GM12878 (cell line): ENCODE measurements at regions not wholly inside any gene's neighbourhood (a gene's known extent, or its start where the extent isn't known, plus 50 kb on each side); places are given as distances from the start of the nearest gene placed in this dataset.

Experiments
- BHLHE40 ChIP-seq, 2 experiments: fragments of 450-650 bp in 1 of 2; IDR thresholded peaks; 2 replicates each; pipeline ENCODE4 v1.6.1; 2011 to 2017; ENCODE audit warnings: low read depth in 2 of 2, borderline replicate concordance in 1 of 2, improper control_type of control experiment in 1 of 2, low read length in 1 of 2, mild to moderate bottlenecking in 1 of 2
- E2F4 ChIP-seq: IDR thresholded peaks from 2 replicates; pipeline ENCODE4 v1.6.1; 2012; ENCODE audit warnings: low read depth, low read length, improper control_type of control experiment
- HDAC6 ChIP-seq: fragments of 200-600 bp; sonication (generic); IDR thresholded peaks from one replicate; pipeline ENCODE4 v1.8.0; 2017; ENCODE audit warnings: antibody characterized with exemption; ENCODE audit not compliant: unreplicated experiment
- KDM1A ChIP-seq: fragments of 200-600 bp; sonication (generic); IDR thresholded peaks from 2 replicates; pipeline ENCODE4 v1.6.1; 2016; ENCODE audit warnings: borderline replicate concordance
- MAX ChIP-seq: IDR thresholded peaks from 2 replicates; pipeline ENCODE4 v1.6.1; 2012; ENCODE audit warnings: low read depth, low read length, improper control_type of control experiment
- MTA2 ChIP-seq: fragments of 450-650 bp; IDR thresholded peaks from 2 replicates; pipeline ENCODE4 v1.6.1; 2016; ENCODE audit warnings: low read depth, mild to moderate bottlenecking, moderate library complexity
- MYB ChIP-seq: fragments of 150-350 bp; IDR thresholded peaks from 2 replicates; pipeline ENCODE4 v1.6.1; 2014; ENCODE audit warnings: mild to moderate bottlenecking, low read depth, low read length, borderline replicate concordance
- MYC ChIP-seq: IDR thresholded peaks from 2 replicates; pipeline ENCODE4 v1.6.1; 2011; ENCODE audit warnings: mild to moderate bottlenecking, low read length, moderate library complexity, inconsistent platforms; ENCODE audit not compliant: insufficient read depth, insufficient replicate concordance, insufficient read length, severe bottlenecking
- WRNIP1 ChIP-seq: IDR thresholded peaks from 2 replicates; pipeline ENCODE4 v1.6.1; 2011; ENCODE audit warnings: low read depth, low read length, improper control_type of control experiment, borderline replicate concordance
- YY1 ChIP-seq: IDR thresholded peaks from 2 replicates; pipeline ENCODE4 v1.6.1; 2011; ENCODE audit warnings: low read depth, mild to moderate bottlenecking, low read length
- ZBTB33 ChIP-seq: fragments of 450-650 bp; IDR thresholded peaks from 2 replicates; pipeline ENCODE4 v1.6.1; 2017; ENCODE audit warnings: mild to moderate bottlenecking
- ZNF217 ChIP-seq: fragments of 450-650 bp; IDR thresholded peaks from 2 replicates; pipeline ENCODE4 v1.6.1; 2017; ENCODE audit warnings: antibody characterized with exemption, mild to moderate bottlenecking
- TF ChIP-seq, protein P1 (sequence below): fragments of 450-650 bp; IDR thresholded peaks from 2 replicates; pipeline ENCODE4 v1.6.1; 2016; ENCODE audit warnings: mild to moderate bottlenecking, moderate library complexity, borderline replicate concordance

GRCh38 chr13:70284371-70284770 is 176.1 kb upstream of the KLHL1 start (continued):
- TF ChIP-seq WRNIP1 (no peak), BHLHE40 (IDR thresholded peaks at IDR 0.05; ENCODE audit: borderline replicate concordance in 1 of 2, low read depth in 2 of 2, low read length in 1 of 2) (no peak), MAX (no peak), ZNF217 (no peak), KDM1A (no peak), MYC (no peak), YY1 (no peak), ZBTB33 (no peak), MYB (no peak), HDAC6 (no peak), MTA2 (no peak), E2F4 (no peak)
- TF ChIP-seq, protein P1, sequence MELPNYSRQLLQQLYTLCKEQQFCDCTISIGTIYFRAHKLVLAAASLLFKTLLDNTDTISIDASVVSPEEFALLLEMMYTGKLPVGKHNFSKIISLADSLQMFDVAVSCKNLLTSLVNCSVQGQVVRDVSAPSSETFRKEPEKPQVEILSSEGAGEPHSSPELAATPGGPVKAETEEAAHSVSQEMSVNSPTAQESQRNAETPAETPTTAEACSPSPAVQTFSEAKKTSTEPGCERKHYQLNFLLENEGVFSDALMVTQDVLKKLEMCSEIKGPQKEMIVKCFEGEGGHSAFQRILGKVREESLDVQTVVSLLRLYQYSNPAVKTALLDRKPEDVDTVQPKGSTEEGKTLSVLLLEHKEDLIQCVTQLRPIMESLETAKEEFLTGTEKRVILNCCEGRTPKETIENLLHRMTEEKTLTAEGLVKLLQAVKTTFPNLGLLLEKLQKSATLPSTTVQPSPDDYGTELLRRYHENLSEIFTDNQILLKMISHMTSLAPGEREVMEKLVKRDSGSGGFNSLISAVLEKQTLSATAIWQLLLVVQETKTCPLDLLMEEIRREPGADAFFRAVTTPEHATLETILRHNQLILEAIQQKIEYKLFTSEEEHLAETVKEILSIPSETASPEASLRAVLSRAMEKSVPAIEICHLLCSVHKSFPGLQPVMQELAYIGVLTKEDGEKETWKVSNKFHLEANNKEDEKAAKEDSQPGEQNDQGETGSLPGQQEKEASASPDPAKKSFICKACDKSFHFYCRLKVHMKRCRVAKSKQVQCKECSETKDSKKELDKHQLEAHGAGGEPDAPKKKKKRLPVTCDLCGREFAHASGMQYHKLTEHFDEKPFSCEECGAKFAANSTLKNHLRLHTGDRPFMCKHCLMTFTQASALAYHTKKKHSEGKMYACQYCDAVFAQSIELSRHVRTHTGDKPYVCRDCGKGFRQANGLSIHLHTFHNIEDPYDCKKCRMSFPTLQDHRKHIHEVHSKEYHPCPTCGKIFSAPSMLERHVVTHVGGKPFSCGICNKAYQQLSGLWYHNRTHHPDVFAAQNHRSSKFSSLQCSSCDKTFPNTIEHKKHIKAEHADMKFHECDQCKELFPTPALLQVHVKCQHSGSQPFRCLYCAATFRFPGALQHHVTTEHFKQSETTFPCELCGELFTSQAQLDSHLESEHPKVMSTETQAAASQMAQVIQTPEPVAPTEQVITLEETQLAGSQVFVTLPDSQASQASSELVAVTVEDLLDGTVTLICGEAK, result no peak
